ENCODE measurements at regions not wholly inside any gene's neighbourhood (a gene's known extent, or its start where the extent isn't known, plus 50 kb on each side); places are given as distances from the start of the nearest gene placed in this dataset.

GRCh38 chr11:25908726-25909125 lies 423.2 kb upstream of the ANO3 start:
- Mint-ChIP-seq H3K27ac (no peak overlapping the region), H3K9me3 (peaks cover 7% of the 10 kb centered on the region; the same call in 1 of the 2 replicates), H3K27me3 (ENCODE audit: low read depth) (no peaks in the 10 kb centered on the region), H3K4me3 (no peak overlapping the region), H3K4me1 (no peaks in the 10 kb centered on the region), H3K36me3 (no peaks in the 10 kb centered on the region)
- DNase-seq (ENCODE audit: low spot score) (no peak), ATAC-seq (no peak)
- ChIA-PET POLR2A (no interaction called here), CTCF (no interaction called here)
- no peak for TF ChIP-seq TEAD1 (CRISPR knock-in tag; IDR thresholded peaks at IDR 0.05)
- TF ChIP-seq HMGXB4 (CRISPR knock-in tag; IDR thresholded peaks at IDR 0.05): no peak
- no peak for TF ChIP-seq GABPB1 (CRISPR knock-in tag; IDR thresholded peaks at IDR 0.05)
- no peak for TF ChIP-seq CREB1 (CRISPR knock-in tag; IDR thresholded peaks at IDR 0.05)
- no peak for TF ChIP-seq NFATC4 (CRISPR knock-in tag; IDR thresholded peaks at IDR 0.05)
- TF ChIP-seq ETV6 (CRISPR knock-in tag; IDR thresholded peaks at IDR 0.05): no peak
- no peak for TF ChIP-seq PRDM15 (CRISPR knock-in tag; IDR thresholded peaks at IDR 0.05)
- TF ChIP-seq CTCF (IDR thresholded peaks at IDR 0.05): no peak
- no peak for TF ChIP-seq AR (CRISPR knock-in tag; IDR thresholded peaks at IDR 0.05)
- no peak for TF ChIP-seq ZNF423 (CRISPR knock-in tag; IDR thresholded peaks at IDR 0.05)
- no peak for TF ChIP-seq E2F4 (CRISPR knock-in tag; IDR thresholded peaks at IDR 0.05; ENCODE audit: borderline replicate concordance, low read depth)

GRCh38 chr11:25910086-25910485 lies 421.8 kb upstream of the ANO3 start:
- DNase-seq (ENCODE audit: low spot score): no peak
- TF ChIP-seq NFATC4 (CRISPR knock-in tag; IDR thresholded peaks at IDR 0.05) (no peak), ZSCAN18 (CRISPR knock-in tag; IDR thresholded peaks at IDR 0.05) (no peak), MXD4 (CRISPR knock-in tag; IDR thresholded peaks at IDR 0.05; ENCODE audit: borderline replicate concordance) (no peak), ZNF281 (CRISPR knock-in tag; IDR thresholded peaks at IDR 0.05) (no peak), NR3C1 (CRISPR knock-in tag; conservative IDR thresholded peaks at IDR 0.05; ENCODE audit: low read depth) (no peak), HMGXB4 (CRISPR knock-in tag; IDR thresholded peaks at IDR 0.05) (no peak), USF2 (CRISPR knock-in tag; IDR thresholded peaks at IDR 0.05) (no peak)

More at GRCh38 chr11:25910086-25910485, 421.8 kb upstream of the ANO3 start:
- Mint-ChIP-seq H3K27me3 (ENCODE audit: low read depth) (no peaks in the 10 kb centered on the region), H3K36me3 (no peaks in the 10 kb centered on the region; the same call in 1 of the 2 replicates), H3K9me3 (peaks cover 17% of the 10 kb centered on the region), H3K27ac (no peak overlapping the region), H3K4me3 (no peak overlapping the region), H3K4me1 (no peaks in the 10 kb centered on the region)
- POLR2A ChIA-PET: no interaction called here
- CTCF ChIA-PET: no interaction called here
- no peak for ATAC-seq
